OCI-LY7 (cell line): ENCODE measurements at regions not wholly inside any gene's neighbourhood (a gene's known extent, or its start where the extent isn't known, plus 50 kb on each side); places are given as distances from the start of the nearest gene placed in this dataset.

Experiments
- BruUV-seq: library from RNA; stranded (reverse); fragments of 400-500 nt; replicated peaks from 2 replicates; lab custom pipeline; 2021; lab: Mats Ljungman, UMichigan
- CTCF ChIA-PET: fragments of 300-600 bp; sonication (Branson Sonifier 250); formaldehyde crosslinking; loops from one replicate; lab custom pipeline; 2022; ENCODE audit warnings: antibody characterized with exemption; ENCODE audit not compliant: unreplicated experiment; lab: Charles Lee
- POLR2A ChIA-PET: fragments of 300-600 bp; sonication (Branson Sonifier 250); formaldehyde crosslinking; loops from one replicate; lab custom pipeline; 2022; ENCODE audit warnings: antibody characterized with exemption; lab: Charles Lee
- DNase-seq: peaks from one replicate; pipeline ENCODE4 v3.0.0-alpha.2; 2015; ENCODE audit warnings: low spot score
- H2AFZ ChIP-seq: fragments of 200-600 bp; sonication (generic), shearing (Covaris generic); 2 replicates; pipeline ENCODE4 v1.6.1; 2014; ENCODE audit warnings: mild to moderate bottlenecking, antibody characterized with exemption, low read length, moderate library complexity
- H3K27ac ChIP-seq: fragments of 200-600 bp; sonication (generic); 2 replicates; pipeline ENCODE4 v1.5.1; 2014; ENCODE audit warnings: mixed run types, low read depth, mild to moderate bottlenecking, moderate library complexity, low read length, inconsistent platforms; ENCODE audit not compliant: poor library complexity, severe bottlenecking
- H3K36me3 ChIP-seq: fragments of 200-600 bp; sonication (generic); 2 replicates; pipeline ENCODE4 v1.6.1; 2014; ENCODE audit warnings: mild to moderate bottlenecking, antibody characterized with exemption, low read length, moderate library complexity, mixed read lengths; ENCODE audit not compliant: insufficient read depth
- H3K4me1 ChIP-seq: fragments of 200-600 bp; sonication (generic); 2 replicates; pipeline ENCODE4 v1.5.1; 2014; ENCODE audit warnings: mild to moderate bottlenecking, low read length; ENCODE audit not compliant: insufficient read depth, poor library complexity, severe bottlenecking
- H3K4me2 ChIP-seq: fragments of 200-600 bp; sonication (generic); 2 replicates; pipeline ENCODE4 v1.6.1; 2014; ENCODE audit warnings: mild to moderate bottlenecking, low read length
- H3K4me3 ChIP-seq: fragments of 200-600 bp; sonication (generic); 2 replicates; pipeline ENCODE4 v1.5.1; 2014; ENCODE audit warnings: mild to moderate bottlenecking, low read depth, low read length; ENCODE audit not compliant: poor library complexity, severe bottlenecking
- H3K79me2 ChIP-seq: fragments of 200-600 bp; sonication (generic); 2 replicates; pipeline ENCODE4 v1.6.1; 2016; ENCODE audit warnings: low read depth, mild to moderate bottlenecking, low read length, moderate library complexity, mixed read lengths; ENCODE audit not compliant: insufficient read depth
- H3K9me2 ChIP-seq: fragments of 200-600 bp; sonication (generic); 2 replicates; pipeline ENCODE4 v1.6.1; 2016; ENCODE audit warnings: mild to moderate bottlenecking, low read length, mixed read lengths; ENCODE audit not compliant: insufficient read depth
- H3K9me3 ChIP-seq: fragments of 200-600 bp; sonication (generic); 2 replicates; pipeline ENCODE4 v1.6.1; 2014; ENCODE audit warnings: mild to moderate bottlenecking, mixed run types, low read length, mixed read lengths
- H4K20me1 ChIP-seq: fragments of 200-600 bp; sonication (generic); 2 replicates; pipeline ENCODE4 v1.6.1; 2014; ENCODE audit warnings: mild to moderate bottlenecking, antibody characterized with exemption, low read length, moderate library complexity, mixed read lengths; ENCODE audit not compliant: insufficient read depth
- CTCF ChIP-seq: fragments of 200-600 bp; sonication (generic); conservative IDR thresholded peaks from 2 replicates; pipeline ENCODE4 v1.5.1; 2014; ENCODE audit warnings: mild to moderate bottlenecking, antibody characterized with exemption, low read length, moderate library complexity, mixed read lengths
- EZH2phosphoT487 ChIP-seq: fragments of 200-600 bp; sonication (generic); IDR thresholded peaks from 2 replicates; pipeline ENCODE4 v1.6.1; 2018; ENCODE audit warnings: low read depth, borderline replicate concordance, mild to moderate bottlenecking, mixed run types, antibody characterized with exemption, low read length, moderate library complexity, mixed read lengths
- intact Hi-C: fragments of 100-400 bp; cut with micrococcal nuclease; formaldehyde crosslinking; loops from one replicate; pipeline ENCODE4 v1.10.0; 2022; ENCODE audit not compliant: unreplicated experiment

DNA sequence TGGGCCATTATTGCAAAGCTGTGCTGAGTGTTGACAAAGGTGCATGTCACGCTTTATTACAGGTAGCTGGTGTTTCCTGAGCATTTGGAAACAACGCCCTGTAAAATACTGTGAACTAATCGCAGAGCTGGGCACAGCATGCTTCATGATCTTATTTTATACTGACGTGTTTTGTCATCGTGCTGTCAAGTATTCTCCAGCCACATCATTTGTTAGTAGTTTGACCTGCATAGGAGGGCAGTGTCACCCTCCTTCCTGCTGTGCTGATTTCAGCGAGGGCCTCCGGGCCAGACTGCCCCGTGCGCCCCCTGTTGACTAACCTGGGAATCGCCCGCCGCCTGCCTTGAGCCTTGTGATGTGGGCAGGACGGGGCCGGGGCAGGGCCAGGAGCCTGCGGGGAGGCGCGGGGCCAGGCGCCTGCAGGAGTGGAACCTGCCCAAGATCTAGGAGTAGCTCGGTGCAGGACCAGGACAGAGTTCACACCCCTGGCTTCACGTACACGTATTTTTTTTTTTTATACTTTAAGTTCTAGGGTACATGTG lies 820.7 kb downstream of the KCNJ18 start:
- no peak for DNase-seq
- no peak overlapping the region for H2AFZ ChIP-seq
- H3K9me3 ChIP-seq: no peaks in the 10 kb centered on the region
- H3K27ac ChIP-seq: no peak overlapping the region
- no peaks in the 10 kb centered on the region for H3K79me2 ChIP-seq
- peak; percentile 37; the same call in 1 of the 2 replicates for TF ChIP-seq CTCF
- TF ChIP-seq EZH2phosphoT487: no peak
- no peaks in the 10 kb centered on the region for H3K4me1 ChIP-seq
- intact Hi-C loops: no loop called here
- no peaks in the 10 kb centered on the region for H3K36me3 ChIP-seq
- CTCF ChIA-PET: no interaction called here
- H3K4me3 ChIP-seq: no peak overlapping the region
- H3K9me2 ChIP-seq: no peaks in the 10 kb centered on the region
- H3K4me2 ChIP-seq: no peak overlapping the region
- BruUV-seq: no TSS peak
- POLR2A ChIA-PET: no interaction called here
- H4K20me1 ChIP-seq: no peaks in the 10 kb centered on the region

DNA sequence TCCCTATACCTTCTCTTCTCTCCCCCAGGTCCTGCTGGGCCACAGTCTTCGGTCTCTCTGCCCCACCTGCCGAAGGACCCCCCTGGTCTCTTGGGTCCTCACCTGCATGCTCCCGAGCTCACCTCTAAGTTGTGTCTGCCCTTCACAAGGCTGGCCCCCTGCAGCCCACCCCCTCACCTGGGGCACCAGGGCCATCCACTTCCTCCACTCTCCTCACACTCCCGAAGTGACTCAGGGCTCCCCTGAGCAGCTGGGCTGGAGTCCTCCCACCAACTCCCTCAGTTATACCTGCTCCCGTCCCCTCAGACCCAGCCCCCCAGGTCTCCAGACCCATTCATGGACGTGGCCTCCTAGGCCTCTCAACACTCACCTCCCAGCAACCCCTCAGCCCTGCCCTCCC lies 822.0 kb downstream of the KCNJ18 start:
- no TSS peak for BruUV-seq
- POLR2A ChIA-PET: no interaction called here
- Histone ChIP-seq H3K27ac (no peak overlapping the region), H3K4me3 (no peak overlapping the region), H3K9me2 (no peaks in the 10 kb centered on the region), H3K79me2 (no peaks in the 10 kb centered on the region), H4K20me1 (no peaks in the 10 kb centered on the region), H3K4me2 (no peak overlapping the region), H3K36me3 (no peaks in the 10 kb centered on the region), H3K9me3 (no peaks in the 10 kb centered on the region), H2AFZ (no peak overlapping the region), H3K4me1 (no peaks in the 10 kb centered on the region)
- DNase-seq: no peak
- CTCF ChIA-PET: no interaction called here
- intact Hi-C loops: no loop called here
- TF ChIP-seq EZH2phosphoT487: no peak
- no peak for TF ChIP-seq CTCF

GRCh38 chr17:22514767-22515320 lies 822.5 kb downstream of the KCNJ18 start:
- TF ChIP-seq CTCF: no peak
- no peak for TF ChIP-seq EZH2phosphoT487
- no peak overlapping the region for H3K27ac ChIP-seq
- BruUV-seq: no TSS peak
- no peaks in the 10 kb centered on the region for H3K9me3 ChIP-seq
- H3K4me1 ChIP-seq: no peaks in the 10 kb centered on the region
- intact Hi-C loops: no loop called here
- no peaks in the 10 kb centered on the region for H4K20me1 ChIP-seq
- no peaks in the 10 kb centered on the region for H3K79me2 ChIP-seq
- ChIA-PET CTCF (no interaction called here), POLR2A (no interaction called here)
- H2AFZ ChIP-seq: no peak overlapping the region
- DNase-seq: no peak
- H3K9me2 ChIP-seq: no peaks in the 10 kb centered on the region
- H3K36me3 ChIP-seq: no peaks in the 10 kb centered on the region
- H3K4me2 ChIP-seq: no peak overlapping the region
- no peak overlapping the region for H3K4me3 ChIP-seq
